A673 (cell line): ENCODE measurements at regions not wholly inside any gene's neighbourhood (a gene's known extent, or its start where the extent isn't known, plus 50 kb on each side); places are given as distances from the start of the nearest gene placed in this dataset.

Experiments used
- BruUV-seq: library from RNA; stranded (reverse); fragments of 400-500 nt; replicated peaks from 2 replicates; lab custom pipeline; 2021; lab: Mats Ljungman, UMichigan
- CTCF ChIA-PET: fragments of 300-600 bp; sonication (Branson Sonifier 250); formaldehyde crosslinking; loops from one replicate; lab custom pipeline; 2022; ENCODE audit warnings: antibody characterized with exemption; lab: Charles Lee
- POLR2A ChIA-PET: fragments of 300-600 bp; sonication (Branson Sonifier 250); formaldehyde crosslinking; loops from one replicate; lab custom pipeline; 2022; ENCODE audit warnings: antibody characterized with exemption; ENCODE audit not compliant: low non-redundant PET; lab: Charles Lee
- DNase-seq: peaks from one replicate; pipeline ENCODE4 v3.0.0-alpha.2; 2015; ENCODE audit warnings: low spot score
- H3K27ac ChIP-seq: fragments of 200-600 bp; sonication (generic); 2 replicates; pipeline ENCODE4 v1.5.1; 2016; ENCODE audit warnings: mixed run types, low read depth, mild to moderate bottlenecking, mixed read lengths, antibody characterized with exemption, low read length; ENCODE audit not compliant: poor library complexity, severe bottlenecking
- H3K27me3 ChIP-seq: fragments of 200-600 bp; sonication (generic); replicated peaks from 2 replicates; pipeline ENCODE4 v1.6.1; 2017; ENCODE audit warnings: mixed run types, low read depth, mild to moderate bottlenecking, mixed read lengths, antibody characterized with exemption, low read length; ENCODE audit not compliant: insufficient read depth, poor library complexity
- H3K36me3 ChIP-seq: fragments of 200-600 bp; sonication (generic); 2 replicates; pipeline ENCODE4 v1.6.1; 2016; ENCODE audit warnings: mixed run types, mild to moderate bottlenecking, mixed read lengths, antibody characterized with exemption, low read length; ENCODE audit not compliant: insufficient read depth, poor library complexity, severe bottlenecking
- H3K4me1 ChIP-seq: fragments of 200-600 bp; sonication (generic); 2 replicates; pipeline ENCODE4 v1.6.1; 2017; ENCODE audit warnings: mixed run types, mild to moderate bottlenecking, mixed read lengths, antibody characterized with exemption, low read length; ENCODE audit not compliant: insufficient read depth, poor library complexity, severe bottlenecking
- H3K4me3 ChIP-seq: fragments of 200-600 bp; sonication (generic); 2 replicates; pipeline ENCODE4 v1.5.1; 2016; ENCODE audit warnings: low read depth, mixed run types, mild to moderate bottlenecking, mixed read lengths, low read length; ENCODE audit not compliant: poor library complexity, severe bottlenecking
- H3K9me3 ChIP-seq: fragments of 200-600 bp; sonication (generic); 2 replicates; pipeline ENCODE4 v1.6.1; 2016; ENCODE audit warnings: mixed run types, low read depth, mild to moderate bottlenecking, mixed read lengths, antibody characterized with exemption, low read length; ENCODE audit not compliant: poor library complexity, severe bottlenecking
- EZH2 ChIP-seq: fragments of 200-600 bp; sonication (generic); IDR thresholded peaks from 2 replicates; pipeline ENCODE4 v1.6.1; 2017; ENCODE audit warnings: borderline replicate concordance, low read depth, mild to moderate bottlenecking, mixed read lengths, antibody characterized with exemption, low read length; ENCODE audit not compliant: poor library complexity, severe bottlenecking
- intact Hi-C: fragments of 100-400 bp; cut with micrococcal nuclease; formaldehyde crosslinking; loops from one replicate; pipeline ENCODE4 v1.10.0; 2022; ENCODE audit not compliant: unreplicated experiment
- TF ChIP-seq, protein P1 (sequence below): fragments of 300-800, 200-600 bp; sonication (generic); conservative IDR thresholded peaks from 2 replicates; pipeline ENCODE4 v1.5.1; 2017; ENCODE audit warnings: low read depth, mild to moderate bottlenecking, antibody characterized with exemption, low read length, moderate library complexity, mixed read lengths

DNA sequence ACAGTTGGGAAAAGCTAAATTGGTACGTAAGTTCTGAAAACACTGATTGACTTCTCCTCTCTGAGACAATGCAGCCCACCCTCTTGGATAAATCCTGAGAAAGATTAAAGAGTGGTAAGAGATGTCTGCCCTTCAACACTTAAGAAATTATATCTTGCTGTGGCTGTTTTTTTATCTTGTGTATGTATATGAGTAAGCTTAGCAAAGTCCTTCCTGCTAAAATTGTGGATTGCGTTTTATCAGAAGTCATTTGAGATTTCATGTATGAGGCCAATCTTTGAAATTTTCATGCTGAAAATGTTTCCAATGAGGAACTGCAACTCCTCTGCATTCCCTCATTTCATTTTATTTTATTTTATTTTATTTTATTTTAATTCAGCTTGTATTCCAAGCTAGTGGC, 106.2 kb upstream of the INHBA start:
- no peaks in the 10 kb centered on the region for H3K4me1 ChIP-seq
- DNase-seq: no peak
- no peaks in the 10 kb centered on the region for H3K36me3 ChIP-seq
- no peaks in the 10 kb centered on the region for H3K9me3 ChIP-seq
- H3K27me3 ChIP-seq: no peaks in the 10 kb centered on the region
- H3K4me3 ChIP-seq: no peak overlapping the region
- no peak overlapping the region for H3K27ac ChIP-seq
- ChIA-PET CTCF (no interaction called here), POLR2A (no interaction called here)
- TF ChIP-seq EZH2: no peak
- BruUV-seq: no TSS peak
- intact Hi-C loops: no loop called here

- DNase-seq: no peak
- Histone ChIP-seq H3K9me3 (no peaks in the 10 kb centered on the region), H3K36me3 (no peaks in the 10 kb centered on the region), H3K4me3 (no peak overlapping the region), H3K27me3 (no peaks in the 10 kb centered on the region), H3K4me1 (no peaks in the 10 kb centered on the region), H3K27ac (no peak overlapping the region)
- POLR2A ChIA-PET: no interaction called here
- CTCF ChIA-PET: no interaction called here
- intact Hi-C loops: no loop called here
- TF ChIP-seq, protein P1, sequence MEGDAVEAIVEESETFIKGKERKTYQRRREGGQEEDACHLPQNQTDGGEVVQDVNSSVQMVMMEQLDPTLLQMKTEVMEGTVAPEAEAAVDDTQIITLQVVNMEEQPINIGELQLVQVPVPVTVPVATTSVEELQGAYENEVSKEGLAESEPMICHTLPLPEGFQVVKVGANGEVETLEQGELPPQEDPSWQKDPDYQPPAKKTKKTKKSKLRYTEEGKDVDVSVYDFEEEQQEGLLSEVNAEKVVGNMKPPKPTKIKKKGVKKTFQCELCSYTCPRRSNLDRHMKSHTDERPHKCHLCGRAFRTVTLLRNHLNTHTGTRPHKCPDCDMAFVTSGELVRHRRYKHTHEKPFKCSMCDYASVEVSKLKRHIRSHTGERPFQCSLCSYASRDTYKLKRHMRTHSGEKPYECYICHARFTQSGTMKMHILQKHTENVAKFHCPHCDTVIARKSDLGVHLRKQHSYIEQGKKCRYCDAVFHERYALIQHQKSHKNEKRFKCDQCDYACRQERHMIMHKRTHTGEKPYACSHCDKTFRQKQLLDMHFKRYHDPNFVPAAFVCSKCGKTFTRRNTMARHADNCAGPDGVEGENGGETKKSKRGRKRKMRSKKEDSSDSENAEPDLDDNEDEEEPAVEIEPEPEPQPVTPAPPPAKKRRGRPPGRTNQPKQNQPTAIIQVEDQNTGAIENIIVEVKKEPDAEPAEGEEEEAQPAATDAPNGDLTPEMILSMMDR: no peak
- TF ChIP-seq EZH2: no peak
- BruUV-seq: no TSS peak
Observed at GRCh38 chr7:41808541-41808940, 105.7 kb upstream of the INHBA start.

DNA sequence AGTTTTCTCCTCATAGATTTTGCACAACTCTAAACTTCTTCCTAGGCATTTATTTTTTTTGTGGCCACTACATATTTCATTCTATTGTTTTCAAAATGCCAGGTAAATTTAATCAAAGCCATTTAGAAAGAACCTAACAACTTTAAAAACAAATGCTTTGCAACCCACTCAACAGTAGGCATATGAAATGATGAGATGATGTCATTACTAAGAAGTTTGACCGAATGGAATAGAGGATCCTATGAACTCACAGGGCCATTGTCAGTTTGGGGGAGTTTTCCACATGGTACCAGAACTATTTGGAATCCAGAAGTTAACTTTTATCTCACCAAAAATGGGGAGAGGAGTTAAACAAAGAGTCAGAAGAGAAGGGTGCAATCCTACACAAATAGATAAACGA, 100.7 kb upstream of the INHBA start:
- Histone ChIP-seq H3K27me3 (no peaks in the 10 kb centered on the region), H3K27ac (no peak overlapping the region), H3K4me1 (peaks cover 2% of the 10 kb centered on the region), H3K4me3 (no peak overlapping the region), H3K36me3 (no peaks in the 10 kb centered on the region), H3K9me3 (no peaks in the 10 kb centered on the region)
- intact Hi-C loops: no loop called here
- POLR2A ChIA-PET: no interaction called here
- no peak for DNase-seq
- CTCF ChIA-PET: no interaction called here
- no peak for TF ChIP-seq EZH2
- TF ChIP-seq, protein P1: no peak
- BruUV-seq: no TSS peak

DNA sequence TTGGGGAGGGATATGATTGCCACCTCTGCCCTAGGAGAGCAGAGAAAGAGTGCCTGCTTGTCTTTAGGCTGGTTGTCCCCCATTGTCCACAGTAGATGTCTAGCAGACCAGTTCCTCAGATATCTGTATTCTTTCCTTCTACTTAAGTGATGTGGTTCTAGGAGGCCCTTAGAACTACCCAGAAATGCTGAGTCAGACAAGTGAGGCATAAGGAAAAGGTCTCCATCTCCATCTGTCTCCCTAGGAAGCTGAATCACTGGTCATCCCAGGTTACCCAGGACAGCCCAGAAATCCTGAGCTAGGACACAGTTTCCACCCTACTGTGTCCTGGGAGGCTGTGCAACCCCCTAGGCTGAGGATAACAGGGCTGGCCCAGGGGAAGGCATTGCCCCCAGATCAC, 93.4 kb upstream of the INHBA start:
- ChIA-PET POLR2A (no interaction called here), CTCF (no interaction called here)
- intact Hi-C loops: no loop called here
- H3K27me3 ChIP-seq: no peaks in the 10 kb centered on the region
- no peak overlapping the region for H3K27ac ChIP-seq
- BruUV-seq: no TSS peak
- DNase-seq: no peak
- no peaks in the 10 kb centered on the region for H3K9me3 ChIP-seq
- peaks cover 2% of the 10 kb centered on the region for H3K4me1 ChIP-seq
- no peak overlapping the region for H3K4me3 ChIP-seq
- H3K36me3 ChIP-seq: no peaks in the 10 kb centered on the region
- TF ChIP-seq EZH2: no peak
- TF ChIP-seq, protein P1: no peak
